Mesendoderm (in vitro differentiated cells): ENCODE measurements at regions not wholly inside any gene's neighbourhood (a gene's known extent, or its start where the extent isn't known, plus 50 kb on each side); places are given as distances from the start of the nearest gene placed in this dataset.

Experiments
- DNase-seq: peaks from one replicate; pipeline ENCODE4 v3.0.0; 2013
- H2AK5ac ChIP-seq: 2 replicates; pipeline ENCODE4 v1.6.1; 2013; ENCODE audit warnings: low read length, inconsistent platforms
- H2BK120ac ChIP-seq: 2 replicates; pipeline ENCODE4 v1.6.1; 2013; ENCODE audit warnings: low read depth, mild to moderate bottlenecking, low read length, moderate library complexity, mixed read lengths
- H2BK15ac ChIP-seq: replicated peaks from 2 replicates; pipeline ENCODE4 v1.6.1; 2013; ENCODE audit warnings: low read depth, mild to moderate bottlenecking, moderate library complexity
- H2BK5ac ChIP-seq: 2 replicates; pipeline ENCODE4 v1.6.1; 2013; ENCODE audit warnings: low read length, inconsistent platforms
- H3K18ac ChIP-seq: 2 replicates; pipeline ENCODE4 v1.6.1; 2013; ENCODE audit warnings: mild to moderate bottlenecking, low read length, mixed read lengths
- H3K23ac ChIP-seq: one replicate; pipeline ENCODE4 v1.6.1; 2013; ENCODE audit warnings: low read length
- H3K27ac ChIP-seq: 2 replicates; pipeline ENCODE4 v1.5.1; 2013; ENCODE audit warnings: low read depth, mild to moderate bottlenecking, inconsistent platforms, low read length, moderate library complexity
- H3K27me3 ChIP-seq: 2 replicates; pipeline ENCODE4 v1.6.1; 2013; ENCODE audit warnings: low read length, control low read depth, mild to moderate bottlenecking, inconsistent platforms; ENCODE audit not compliant: insufficient read depth, poor library complexity
- H3K36me3 ChIP-seq: 2 replicates; pipeline ENCODE4 v1.6.1; 2013; ENCODE audit warnings: low read length, inconsistent platforms; ENCODE audit not compliant: control insufficient read depth, insufficient read depth
- H3K4ac ChIP-seq: one replicate; pipeline ENCODE4 v1.6.1; 2013; ENCODE audit warnings: low read depth, mild to moderate bottlenecking, low read length, moderate library complexity
- H3K4me1 ChIP-seq: 2 replicates; pipeline ENCODE4 v1.6.1; 2013; ENCODE audit warnings: low read depth, low read length, inconsistent platforms; ENCODE audit not compliant: control insufficient read depth
- H3K4me2 ChIP-seq: 2 replicates; pipeline ENCODE4 v1.6.1; 2013; ENCODE audit warnings: low read length
- H3K4me3 ChIP-seq: 2 replicates; pipeline ENCODE4 v1.5.1; 2013; ENCODE audit warnings: mild to moderate bottlenecking, low read length
- H3K56ac ChIP-seq: one replicate; pipeline ENCODE4 v1.6.1; 2013; ENCODE audit warnings: low read length
- H3K79me1 ChIP-seq: 2 replicates; pipeline ENCODE4 v1.6.1; 2013; ENCODE audit warnings: low read length, inconsistent platforms
- H3K79me2 ChIP-seq: 2 replicates; pipeline ENCODE4 v1.6.1; 2013; ENCODE audit warnings: mild to moderate bottlenecking, low read length; ENCODE audit not compliant: control insufficient read depth, insufficient read depth
- H3K9ac ChIP-seq: 2 replicates; pipeline ENCODE4 v1.6.1; 2013; ENCODE audit warnings: low read length, inconsistent platforms
- H4K5ac ChIP-seq: one replicate; pipeline ENCODE4 v1.6.1; 2013; ENCODE audit warnings: low read length
- H4K8ac ChIP-seq: one replicate; pipeline ENCODE4 v1.6.1; 2013; ENCODE audit warnings: low read depth, mild to moderate bottlenecking, control low read depth, low read length, moderate library complexity
- WGBS: extraction: QIAGEN DNeasy Blood & Tissue Kit; methylation state at CpG from one replicate; pipeline ENCODE4 v1.1.7; 2013; ENCODE audit warnings: low lambda C conversion rate, missing lambda C conversion rate; ENCODE audit not compliant: insufficient coverage; ENCODE audit errors: extremely low coverage; 5-methylcytosine and 5-hydroxymethylcytosine counted together

DNA sequence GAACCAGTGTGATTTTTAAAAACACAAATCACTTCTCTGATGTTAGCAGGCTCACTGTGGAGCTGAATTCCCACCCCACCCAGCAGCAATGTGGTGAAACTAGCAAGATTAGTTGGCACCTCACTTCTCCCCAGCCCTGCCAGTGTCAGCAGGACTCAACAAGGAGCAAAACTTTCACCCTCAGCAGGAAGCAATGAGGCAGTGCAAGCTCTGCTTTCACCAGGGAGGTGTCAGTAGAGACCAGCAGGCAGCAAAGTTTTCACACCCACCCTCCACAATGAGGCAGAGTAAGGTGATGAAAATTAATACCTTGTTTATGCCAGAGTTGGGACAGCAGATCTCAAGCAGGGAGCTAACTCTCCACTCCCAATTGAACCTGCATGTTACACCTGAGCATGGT lies 565.0 kb downstream of the CETN3 start:
- Histone ChIP-seq H2BK15ac (no peak overlapping the region), H3K4ac (no peak overlapping the region), H3K27ac (no peak overlapping the region)

DNA sequence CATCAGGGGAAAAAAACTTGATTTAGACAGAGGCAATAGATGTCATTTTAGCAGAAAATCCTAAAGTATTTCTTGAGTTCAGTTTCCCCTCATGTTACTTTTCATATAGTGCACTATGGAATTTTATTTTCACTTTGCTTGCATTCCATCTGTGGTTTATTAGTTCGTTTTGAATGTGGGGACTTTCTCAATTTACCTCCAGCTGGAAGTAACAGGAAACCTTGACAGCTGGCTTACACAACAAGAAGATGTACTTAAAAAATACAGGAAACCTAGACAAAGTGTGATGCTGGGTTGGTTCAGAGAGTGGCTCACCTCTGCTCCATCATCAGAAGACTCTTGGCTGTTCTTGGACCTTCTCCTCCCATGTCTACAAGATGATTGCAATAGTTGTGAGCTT lies 567.0 kb downstream of the CETN3 start:
- WGBS, result no CpG with 5 or more reads among the region's 1 CpG
- H2BK5ac ChIP-seq, result no peak overlapping the region

More for the DNA sequence above, 565.0 kb downstream of the CETN3 start:
- H3K56ac ChIP-seq, result no peak overlapping the region
- peaks cover 5% of the 10 kb centered on the region for H3K4me1 ChIP-seq
- H2AK5ac ChIP-seq, result no peak overlapping the region
- H3K79me1 ChIP-seq, result no peaks in the 10 kb centered on the region
- no peak overlapping the region for H4K5ac ChIP-seq
- no peaks in the 10 kb centered on the region for H3K36me3 ChIP-seq
- H3K4me3 ChIP-seq, result no peak overlapping the region
- no peak overlapping the region for H3K9ac ChIP-seq
- H2BK5ac ChIP-seq, result no peak overlapping the region
- H3K27me3 ChIP-seq, result no peaks in the 10 kb centered on the region
- no peak overlapping the region for H4K8ac ChIP-seq
- no peak overlapping the region for H3K4me2 ChIP-seq
- H2BK120ac ChIP-seq, result no peak overlapping the region
- no peaks in the 10 kb centered on the region for H3K79me2 ChIP-seq
- no peak overlapping the region for H3K18ac ChIP-seq
- no peak overlapping the region for H3K23ac ChIP-seq
- peak; percentile 85 for DNase-seq

DNA sequence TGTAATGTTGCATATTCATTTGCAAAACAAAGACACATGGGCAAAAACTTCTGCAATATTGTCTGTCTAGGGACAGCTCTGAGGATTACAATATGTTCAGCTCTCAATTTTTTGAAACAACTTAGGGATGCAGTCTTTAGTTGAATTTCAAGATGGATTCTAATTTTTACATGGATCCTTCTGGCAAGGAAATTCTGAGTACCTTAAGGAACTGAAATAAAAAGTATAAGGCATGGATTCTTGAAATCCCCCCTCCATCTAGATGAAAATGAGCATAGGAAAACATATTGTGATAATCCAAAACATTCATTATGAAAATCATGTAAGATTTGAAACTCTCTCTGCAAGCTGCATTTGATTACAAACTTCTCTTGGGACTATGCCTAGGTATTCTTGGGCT lies 568.6 kb downstream of the CETN3 start:
- H3K27ac ChIP-seq, result no peak overlapping the region
- no peaks in the 10 kb centered on the region for H3K79me2 ChIP-seq
- H3K79me1 ChIP-seq, result no peaks in the 10 kb centered on the region
- H3K56ac ChIP-seq, result no peak overlapping the region
- no peak overlapping the region for H3K4me2 ChIP-seq
- DNase-seq, result no peak
- H3K27me3 ChIP-seq, result no peaks in the 10 kb centered on the region
- H3K4me1 ChIP-seq, result peaks cover 5% of the 10 kb centered on the region
- H3K18ac ChIP-seq, result no peak overlapping the region
- no peak overlapping the region for H2BK120ac ChIP-seq
- no peak overlapping the region for H2BK5ac ChIP-seq
- no peak overlapping the region for H2AK5ac ChIP-seq
- no peak overlapping the region for H3K4ac ChIP-seq
- no peaks in the 10 kb centered on the region for H3K36me3 ChIP-seq
- H3K4me3 ChIP-seq, result no peak overlapping the region
- no peak overlapping the region for H2BK15ac ChIP-seq
- no peak overlapping the region for H4K5ac ChIP-seq
- no peak overlapping the region for H4K8ac ChIP-seq
- no peak overlapping the region for H3K23ac ChIP-seq
- no peak overlapping the region for H3K9ac ChIP-seq

More for the DNA sequence above, 567.0 kb downstream of the CETN3 start:
- Histone ChIP-seq H3K9ac (no peak overlapping the region), H4K5ac (no peak overlapping the region), H3K23ac (no peak overlapping the region), H3K4me1 (peaks cover 5% of the 10 kb centered on the region), H3K79me2 (no peaks in the 10 kb centered on the region), H3K56ac (no peak overlapping the region), H3K4ac (no peak overlapping the region), H4K8ac (no peak overlapping the region), H3K27ac (no peak overlapping the region), H3K18ac (peak overlapping the region; percentile 1), H3K79me1 (no peaks in the 10 kb centered on the region), H2BK15ac (no peak overlapping the region), H3K4me3 (no peak overlapping the region), H2BK120ac (no peak overlapping the region), H3K27me3 (no peaks in the 10 kb centered on the region), H2AK5ac (no peak overlapping the region), H3K36me3 (no peaks in the 10 kb centered on the region), H3K4me2 (no peak overlapping the region)
- DNase-seq, result no peak

DNA sequence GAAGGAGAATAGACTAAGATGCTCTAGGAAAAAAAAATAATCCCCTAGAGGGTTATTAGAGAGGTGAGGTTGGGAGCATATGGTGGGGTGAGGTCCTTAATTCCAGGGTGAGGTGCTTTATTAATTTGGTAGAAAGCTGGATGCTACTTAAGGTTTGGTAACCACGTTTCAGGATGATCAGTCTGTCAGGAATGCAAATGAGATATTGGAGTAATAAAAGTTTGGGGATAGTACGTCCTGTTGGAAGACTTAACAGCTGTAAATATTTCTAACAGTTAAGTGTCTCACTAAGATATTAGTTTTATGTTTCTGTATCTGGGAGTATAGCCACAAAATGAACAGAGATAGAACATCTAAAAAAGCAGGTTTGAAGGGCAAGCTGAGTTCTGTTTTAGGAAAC lies 578.9 kb downstream of the CETN3 start:
- Histone ChIP-seq H3K79me1 (no peaks in the 10 kb centered on the region), H3K36me3 (no peaks in the 10 kb centered on the region)
- no CpG with 5 or more reads among the region's 2 CpGs for WGBS

DNA sequence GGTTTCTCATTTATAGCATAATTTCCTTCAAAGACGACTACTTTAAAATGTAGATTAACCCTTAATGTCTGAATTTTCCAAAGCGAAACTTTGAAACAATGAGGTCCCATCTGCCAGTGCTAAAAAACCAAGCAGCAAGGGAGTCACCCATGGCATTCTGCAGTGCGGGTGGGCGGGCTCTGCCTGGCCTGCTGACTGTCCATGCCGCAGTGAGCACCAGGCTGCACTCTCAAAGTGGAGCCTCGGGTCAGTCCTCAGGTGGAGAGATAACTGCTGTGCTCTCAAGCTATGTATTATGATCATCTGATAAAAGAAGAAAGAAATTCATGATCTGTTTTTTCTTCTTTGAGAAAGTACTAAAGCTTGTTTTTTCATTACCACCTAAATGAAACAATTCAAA lies 581.6 kb downstream of the CETN3 start:
- no peak overlapping the region for H2BK120ac ChIP-seq
- no peak overlapping the region for H3K4ac ChIP-seq
- H2AK5ac ChIP-seq, result no peak overlapping the region
- H2BK15ac ChIP-seq, result no peak overlapping the region
- no peak overlapping the region for H2BK5ac ChIP-seq
- no peak overlapping the region for H3K4me3 ChIP-seq
- H4K8ac ChIP-seq, result no peak overlapping the region
- no peak overlapping the region for H3K4me2 ChIP-seq
- H3K23ac ChIP-seq, result no peak overlapping the region
- no peak overlapping the region for H4K5ac ChIP-seq
- no peak overlapping the region for H3K18ac ChIP-seq
- DNase-seq, result no peak
- no peaks in the 10 kb centered on the region for H3K79me2 ChIP-seq
- no peaks in the 10 kb centered on the region for H3K27me3 ChIP-seq
- WGBS, result no CpG with 5 or more reads among the region's 6 CpGs
- H3K27ac ChIP-seq, result no peak overlapping the region
- no peaks in the 10 kb centered on the region for H3K36me3 ChIP-seq
- no peaks in the 10 kb centered on the region for H3K79me1 ChIP-seq
- no peak overlapping the region for H3K9ac ChIP-seq
- H3K56ac ChIP-seq, result no peak overlapping the region
- no peaks in the 10 kb centered on the region for H3K4me1 ChIP-seq

More for the DNA sequence above, 578.9 kb downstream of the CETN3 start:
- Histone ChIP-seq H2AK5ac (no peak overlapping the region), H3K23ac (no peak overlapping the region), H3K9ac (no peak overlapping the region), H3K4ac (no peak overlapping the region), H4K5ac (no peak overlapping the region), H3K27me3 (no peaks in the 10 kb centered on the region), H2BK15ac (no peak overlapping the region), H3K4me1 (no peaks in the 10 kb centered on the region), H3K79me2 (no peaks in the 10 kb centered on the region), H3K4me3 (no peak overlapping the region), H3K18ac (no peak overlapping the region), H3K27ac (no peak overlapping the region), H2BK5ac (no peak overlapping the region), H2BK120ac (no peak overlapping the region), H3K56ac (no peak overlapping the region), H4K8ac (no peak overlapping the region), H3K4me2 (no peak overlapping the region)
- no peak for DNase-seq

DNA sequence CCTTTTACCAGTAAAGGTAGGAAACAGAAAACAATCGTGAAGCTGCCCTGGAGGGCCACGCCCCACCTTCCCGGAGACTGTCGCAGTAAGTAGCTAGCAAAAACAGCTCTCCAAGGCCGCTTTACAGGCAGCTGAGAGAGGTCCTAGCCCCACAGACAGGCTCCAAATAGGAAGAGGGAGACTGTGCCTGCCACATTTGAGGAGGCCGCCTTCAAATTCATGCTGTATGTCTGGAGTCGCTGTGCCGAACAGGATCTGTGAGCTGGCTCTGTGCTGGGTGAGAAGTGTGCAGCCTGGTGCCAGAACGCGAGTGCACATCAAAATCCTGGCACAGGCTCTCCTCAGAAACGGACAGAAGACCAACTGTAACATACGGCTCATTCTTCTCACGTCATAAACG lies 582.2 kb downstream of the CETN3 start:
- Histone ChIP-seq H4K8ac (no peak overlapping the region), H2BK15ac (no peak overlapping the region), H2AK5ac (no peak overlapping the region), H3K4me2 (no peak overlapping the region), H2BK120ac (no peak overlapping the region), H3K9ac (no peak overlapping the region), H3K27ac (no peak overlapping the region), H3K4me1 (no peaks in the 10 kb centered on the region), H3K79me2 (no peaks in the 10 kb centered on the region), H3K4me3 (no peak overlapping the region), H2BK5ac (no peak overlapping the region), H3K4ac (no peak overlapping the region), H3K18ac (no peak overlapping the region), H3K36me3 (no peaks in the 10 kb centered on the region), H3K79me1 (no peaks in the 10 kb centered on the region), H3K27me3 (no peaks in the 10 kb centered on the region), H3K56ac (no peak overlapping the region), H4K5ac (no peak overlapping the region), H3K23ac (no peak overlapping the region)
- WGBS, result no CpG with 5 or more reads among the region's 14 CpGs
- no peak for DNase-seq
